K562 (cell line): ENCODE measurements at regions not wholly inside any gene's neighbourhood (a gene's known extent, or its start where the extent isn't known, plus 50 kb on each side); places are given as distances from the start of the nearest gene placed in this dataset.

Experiments used
- EGR1 ChIP-seq: fragments of 450-650 bp; conservative IDR thresholded peaks from 2 replicates; pipeline ENCODE4 v1.6.1; 2017; ENCODE audit warnings: mild to moderate bottlenecking
- ZNF431 ChIP-seq: sonication (generic); formaldehyde crosslinking; IDR thresholded peaks from 2 replicates; pipeline ENCODE4 v1.8.0; 2022; ENCODE audit warnings: mild to moderate bottlenecking, missing genetic modification reagents

DNA sequence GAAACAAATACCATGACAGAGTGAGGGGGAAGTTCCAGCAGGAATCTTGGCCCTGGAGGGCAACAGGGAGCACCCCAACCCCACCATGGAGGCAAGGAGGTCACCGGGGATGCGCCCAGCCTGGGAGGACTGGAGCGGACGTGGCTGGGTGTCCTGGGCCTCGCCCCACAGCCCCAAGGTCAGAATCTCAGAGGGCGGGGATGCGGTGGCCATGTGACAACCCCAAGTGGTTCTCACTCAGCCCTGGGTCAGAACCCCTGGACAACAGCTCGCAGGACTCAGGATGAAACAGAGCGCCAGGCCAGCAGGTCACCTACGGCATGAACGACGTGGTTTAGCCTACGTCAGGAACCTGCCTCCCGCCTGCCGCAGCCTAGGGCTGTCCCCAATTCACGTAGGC is 64.0 kb upstream of the ZNF354A start:
- TF ChIP-seq ZNF431 (no peak), EGR1 (no peak)
